ENCODE measurements at regions not wholly inside any gene's neighbourhood (a gene's known extent, or its start where the extent isn't known, plus 50 kb on each side); places are given as distances from the start of the nearest gene placed in this dataset.

GRCh38 chr2:223652902-223653301 lies 50.7 kb upstream of the SCG2 start:
- Histone ChIP-seq H3K79me1 (ENCODE audit: low read length) (no peaks in the 10 kb centered on the region), H4K91ac (ENCODE audit: low read depth, low read length) (no peak overlapping the region), H3K79me2 (ENCODE audit: control insufficient read depth, insufficient read depth, low read length, poor library complexity) (no peaks in the 10 kb centered on the region), H3K4me3 (ENCODE audit: low read depth, low read length) (no peak overlapping the region), H3K36me3 (ENCODE audit: control insufficient read depth in 1 of 2, insufficient read depth in 2 of 2, low read length in 2 of 2) (no peaks in the 10 kb centered on the region), H3K27me3 (ENCODE audit: insufficient read depth, low read length) (no peaks in the 10 kb centered on the region), H3K4me2 (ENCODE audit: low read length) (no peak overlapping the region), H3K27ac (ENCODE audit: low read depth, low read length) (no peak overlapping the region), H2BK12ac (ENCODE audit: low read length) (no peak overlapping the region), H4K8ac (ENCODE audit: low read depth, low read length) (no peak overlapping the region), H3K14ac (ENCODE audit: low read length) (no peak overlapping the region), H3K4ac (ENCODE audit: low read depth, low read length) (no peak overlapping the region), H3K9me3 (ENCODE audit: insufficient read depth, low read depth, low read length) (no peaks in the 10 kb centered on the region), H2BK5ac (ENCODE audit: low read depth, low read length, poor library complexity) (no peak overlapping the region), H3K18ac (ENCODE audit: low read length) (no peak overlapping the region), H2BK120ac (ENCODE audit: insufficient read depth, low read length, poor library complexity) (no peak overlapping the region), H3K4me1 (ENCODE audit: control insufficient read depth in 1 of 2, insufficient read depth in 2 of 2, low read length in 2 of 2) (no peaks in the 10 kb centered on the region), H2AK5ac (ENCODE audit: low read length) (no peak overlapping the region), H4K12ac (ENCODE audit: low read depth, low read length) (no peak overlapping the region), H3K23ac (ENCODE audit: low read length) (no peak overlapping the region), H3K9ac (ENCODE audit: low read length) (no peak overlapping the region), H2AFZ (ENCODE audit: insufficient read depth, low read length, poor library complexity) (no peak overlapping the region)
- no peak for DNase-seq
- WGBS (ENCODE audit: extremely low coverage, insufficient coverage, insufficient read length): no CpG with 5 or more reads among the region's 1 CpG

- no peak overlapping the region for H4K8ac ChIP-seq (ENCODE audit: low read depth, low read length)
- H2BK5ac ChIP-seq (ENCODE audit: low read depth, low read length, poor library complexity): no peak overlapping the region
- no peak overlapping the region for H2BK120ac ChIP-seq (ENCODE audit: insufficient read depth, low read length, poor library complexity)
- H3K27me3 ChIP-seq (ENCODE audit: insufficient read depth, low read length): no peaks in the 10 kb centered on the region
- no peak overlapping the region for H3K4me3 ChIP-seq (ENCODE audit: low read depth, low read length)
- H4K91ac ChIP-seq (ENCODE audit: low read depth, low read length): no peak overlapping the region
- WGBS (ENCODE audit: extremely low coverage, insufficient coverage, insufficient read length): no CpG with 5 or more reads among the region's 1 CpG
- H4K12ac ChIP-seq (ENCODE audit: low read depth, low read length): no peak overlapping the region
- H3K79me1 ChIP-seq (ENCODE audit: low read length): no peaks in the 10 kb centered on the region
- no peak overlapping the region for H3K18ac ChIP-seq (ENCODE audit: low read length)
- H3K9ac ChIP-seq (ENCODE audit: low read length): no peak overlapping the region
- H3K27ac ChIP-seq (ENCODE audit: low read depth, low read length): no peak overlapping the region
- no peaks in the 10 kb centered on the region for H3K79me2 ChIP-seq (ENCODE audit: control insufficient read depth, insufficient read depth, low read length, poor library complexity)
- H3K23ac ChIP-seq (ENCODE audit: low read length): no peak overlapping the region
- H3K4ac ChIP-seq (ENCODE audit: low read depth, low read length): no peak overlapping the region
- no peaks in the 10 kb centered on the region for H3K36me3 ChIP-seq (ENCODE audit: control insufficient read depth in 1 of 2, insufficient read depth in 2 of 2, low read length in 2 of 2)
- H3K14ac ChIP-seq (ENCODE audit: low read length): no peak overlapping the region
- H3K4me2 ChIP-seq (ENCODE audit: low read length): no peak overlapping the region
- DNase-seq: no peak
- H2AK5ac ChIP-seq (ENCODE audit: low read length): no peak overlapping the region
- H3K9me3 ChIP-seq (ENCODE audit: insufficient read depth, low read depth, low read length): no peaks in the 10 kb centered on the region
- no peak overlapping the region for H2BK12ac ChIP-seq (ENCODE audit: low read length)
- no peaks in the 10 kb centered on the region for H3K4me1 ChIP-seq (ENCODE audit: control insufficient read depth in 1 of 2, insufficient read depth in 2 of 2, low read length in 2 of 2)
- H2AFZ ChIP-seq (ENCODE audit: insufficient read depth, low read length, poor library complexity): no peak overlapping the region
Measured at GRCh38 chr2:223652122-223652521, 50.0 kb upstream of the SCG2 start.
